Caco-2 (cell line): ENCODE measurements at regions not wholly inside any gene's neighbourhood (a gene's known extent, or its start where the extent isn't known, plus 50 kb on each side); places are given as distances from the start of the nearest gene placed in this dataset.

Experiments used
- BruUV-seq: library from RNA; stranded (reverse); fragments of 400-500 nt; replicated peaks from 2 replicates; lab custom pipeline; 2021; lab: Mats Ljungman, UMichigan
- CTCF ChIA-PET: fragments of 300-600 bp; sonication (Branson Sonifier 250); formaldehyde crosslinking; loops from one replicate; lab custom pipeline; 2022; ENCODE audit warnings: antibody characterized with exemption; lab: Charles Lee
- POLR2A ChIA-PET: fragments of 300-600 bp; sonication (Branson Sonifier 250); formaldehyde crosslinking; loops from one replicate; lab custom pipeline; 2022; ENCODE audit warnings: antibody characterized with exemption; lab: Charles Lee
- DNase-seq, 2 experiments: peaks; one replicate each; pipeline versions ENCODE4 v3.0.0 to v3.0.0-alpha.2; 2020 to 2022
- H3K27me3 ChIP-seq: replicated peaks from 2 replicates; pipeline ENCODE4 v1.6.0; 2011; ENCODE audit warnings: low read length; ENCODE audit not compliant: control insufficient read depth, insufficient read depth
- H3K36me3 ChIP-seq: 2 replicates; pipeline ENCODE4 v1.5.1; 2011; ENCODE audit warnings: low read length; ENCODE audit not compliant: control insufficient read depth, insufficient read depth
- H3K4me1 ChIP-seq: fragments of 250-450 bp; sonication (Bioruptor Pico); 2 replicates; pipeline ENCODE4 v1.5.1; 2020; ENCODE audit warnings: mild to moderate bottlenecking
- H3K4me3 ChIP-seq: 2 replicates; pipeline ENCODE4 v1.5.1; 2011; ENCODE audit warnings: low read depth, mild to moderate bottlenecking, control low read depth, low read length
- H3K9me3 ChIP-seq: fragments of 250-450 bp; sonication (Bioruptor Pico); 2 replicates; pipeline ENCODE4 v1.5.1; 2020; ENCODE audit warnings: mild to moderate bottlenecking, moderate library complexity
- H3K27ac Mint-ChIP-seq: one replicate; pipeline ENCODE4 v1.8.0; 2022; ENCODE audit warnings: mixed read lengths; ENCODE audit not compliant: unreplicated experiment
- H3K27me3 Mint-ChIP-seq: one replicate; pipeline ENCODE4 v1.8.0; 2022; ENCODE audit warnings: mixed read lengths; ENCODE audit not compliant: insufficient read depth, unreplicated experiment
- H3K36me3 Mint-ChIP-seq: one replicate; pipeline ENCODE4 v1.8.0; 2022; ENCODE audit warnings: mild to moderate bottlenecking, mixed read lengths; ENCODE audit not compliant: insufficient read depth, unreplicated experiment
- H3K4me1 Mint-ChIP-seq: one replicate; pipeline ENCODE4 v1.8.0; 2022; ENCODE audit warnings: low read depth, mixed read lengths; ENCODE audit not compliant: unreplicated experiment
- H3K4me3 Mint-ChIP-seq: one replicate; pipeline ENCODE4 v1.8.0; 2022; ENCODE audit warnings: mild to moderate bottlenecking, moderate library complexity, mixed read lengths; ENCODE audit not compliant: unreplicated experiment
- H3K9me3 Mint-ChIP-seq: one replicate; pipeline ENCODE4 v1.8.0; 2022; ENCODE audit warnings: mixed read lengths; ENCODE audit not compliant: unreplicated experiment
- CTCF ChIP-seq, 2 experiments: fragments of 200-600 bp in 1 of 2; IDR thresholded peaks; 1 replicate in 1 of 2; 2 replicates in 1 of 2; pipeline versions ENCODE4 v1.5.1 to v1.8.0; 2011 to 2022; ENCODE audit warnings: antibody characterized with exemption in 1 of 2, control low read depth in 1 of 2, inconsistent platforms in 1 of 2, low read depth in 1 of 2, low read length in 1 of 2, mild to moderate bottlenecking in 1 of 2, moderate library complexity in 1 of 2; ENCODE audit not compliant: insufficient read depth in 1 of 2, severe bottlenecking in 1 of 2, unreplicated experiment in 1 of 2
- intact Hi-C: fragments of 100-400 bp; cut with micrococcal nuclease; formaldehyde crosslinking; loops from one replicate; pipeline ENCODE4 v1.10.0; 2022; ENCODE audit not compliant: unreplicated experiment

GRCh38 chr1:43031316-43032203, 72.9 kb upstream of the SLC2A1 start:
- no peaks in the 10 kb centered on the region for H3K27me3 ChIP-seq
- peaks cover 38% of the 10 kb centered on the region for H3K4me1 ChIP-seq
- Mint-ChIP-seq H3K27ac (peak overlapping the region; percentile 54), H3K9me3 (no peaks in the 10 kb centered on the region), H3K27me3 (no peaks in the 10 kb centered on the region), H3K36me3 (no peaks in the 10 kb centered on the region), H3K4me1 (peaks cover 13% of the 10 kb centered on the region), H3K4me3 (no peak overlapping the region)
- no peaks in the 10 kb centered on the region for H3K9me3 ChIP-seq
- H3K4me3 ChIP-seq: no peak overlapping the region
- TF ChIP-seq CTCF (IDR thresholded peaks at IDR 0.05; ENCODE audit: insufficient read depth in 1 of 2, low read depth in 1 of 2, low read length in 1 of 2, severe bottlenecking in 1 of 2, unreplicated experiment in 1 of 2): no peak
- no TSS peak for BruUV-seq
- no peaks in the 10 kb centered on the region for H3K36me3 ChIP-seq
- intact Hi-C loops: no loop called here
- ChIA-PET POLR2A (no interaction called here), CTCF (no interaction called here)
- peak in 1 of 2 experiments; percentile 57 for DNase-seq

- Mint-ChIP-seq H3K27ac (no peak overlapping the region), H3K9me3 (no peaks in the 10 kb centered on the region), H3K36me3 (no peaks in the 10 kb centered on the region), H3K27me3 (no peaks in the 10 kb centered on the region), H3K4me1 (no peaks in the 10 kb centered on the region), H3K4me3 (no peak overlapping the region)
- Histone ChIP-seq H3K4me3 (no peak overlapping the region), H3K4me1 (peaks cover 1% of the 10 kb centered on the region; the same call in 1 of the 2 replicates), H3K9me3 (no peaks in the 10 kb centered on the region), H3K36me3 (no peaks in the 10 kb centered on the region), H3K27me3 (no peaks in the 10 kb centered on the region)
- no peak for TF ChIP-seq CTCF (IDR thresholded peaks at IDR 0.05; ENCODE audit: insufficient read depth in 1 of 2, low read depth in 1 of 2, low read length in 1 of 2, severe bottlenecking in 1 of 2, unreplicated experiment in 1 of 2)
- no peak for DNase-seq
- intact Hi-C loops: no loop called here
- ChIA-PET CTCF (no interaction called here), POLR2A (no interaction called here)
- BruUV-seq: no TSS peak
Measured at GRCh38 chr1:43024905-43025304, 66.2 kb upstream of the SLC2A1 start.

GRCh38 chr1:43021547-43022474, 63.1 kb upstream of the SLC2A1 start:
- H3K36me3 Mint-ChIP-seq: no peaks in the 10 kb centered on the region
- no peak for TF ChIP-seq CTCF (IDR thresholded peaks at IDR 0.05; ENCODE audit: insufficient read depth in 1 of 2, low read depth in 1 of 2, low read length in 1 of 2, severe bottlenecking in 1 of 2, unreplicated experiment in 1 of 2)
- H3K9me3 Mint-ChIP-seq: no peaks in the 10 kb centered on the region
- POLR2A ChIA-PET: no interaction called here
- intact Hi-C loops: no loop called here
- no peak overlapping the region for H3K4me3 ChIP-seq
- peaks cover 19% of the 10 kb centered on the region for H3K4me1 Mint-ChIP-seq
- H3K27ac Mint-ChIP-seq: no peak overlapping the region
- H3K4me1 ChIP-seq: peaks cover 27% of the 10 kb centered on the region
- H3K9me3 ChIP-seq: no peaks in the 10 kb centered on the region
- H3K4me3 Mint-ChIP-seq: no peak overlapping the region
- BruUV-seq: no TSS peak
- H3K36me3 ChIP-seq: no peaks in the 10 kb centered on the region
- DNase-seq: no peak
- no peaks in the 10 kb centered on the region for H3K27me3 Mint-ChIP-seq
- CTCF ChIA-PET: no interaction called here
- H3K27me3 ChIP-seq: no peaks in the 10 kb centered on the region
